IMR-90 (cell line): ENCODE measurements at regions not wholly inside any gene's neighbourhood (a gene's known extent, or its start where the extent isn't known, plus 50 kb on each side); places are given as distances from the start of the nearest gene placed in this dataset.

ENCODE experiments used
- ATAC-seq: fragments of 200-7000 bp; cut with Tn5 transposase; 2 replicates; pipeline ENCODE4 v1.9.1; 2020; ENCODE audit warnings: low read depth, mild to moderate bottlenecking, moderate library complexity
- BruUV-seq: library from RNA; stranded (reverse); fragments of 400-500 nt; replicated peaks from 2 replicates; lab custom pipeline; 2021; lab: Mats Ljungman, UMichigan
- CTCF ChIA-PET: fragments of 300-600 bp; formaldehyde crosslinking; extraction: SDS; loops from one replicate; lab custom pipeline; 2021; ENCODE audit warnings: antibody characterized with exemption; lab: Yijun Ruan, JAX
- POLR2A ChIA-PET: fragments of 300-600 bp; sonication (Branson Sonifier 250); formaldehyde crosslinking; loops from one replicate; lab custom pipeline; 2022; ENCODE audit warnings: antibody characterized with exemption; ENCODE audit not compliant: unreplicated experiment; lab: Charles Lee
- DNase-seq: peaks from one replicate; pipeline ENCODE4 v3.0.0; 2013
- H2AFZ ChIP-seq: replicated peaks from 2 replicates; pipeline ENCODE3; 2013; ENCODE audit warnings: low read length, mild to moderate bottlenecking; ENCODE audit not compliant: poor library complexity
- H2AK5ac ChIP-seq: 2 replicates; pipeline ENCODE4 v1.6.1; 2013; ENCODE audit warnings: low read depth, low read length, inconsistent platforms
- H2AK9ac ChIP-seq: replicated peaks from 2 replicates; pipeline ENCODE3; 2013; ENCODE audit warnings: mild to moderate bottlenecking, low read depth, low read length, moderate library complexity; ENCODE audit not compliant: poor library complexity
- H2BK120ac ChIP-seq: 2 replicates; pipeline ENCODE4 v1.6.1; 2013; ENCODE audit warnings: low read depth, low read length, inconsistent platforms
- H2BK15ac ChIP-seq: 3 replicates; pipeline ENCODE4 v1.6.1; 2013; ENCODE audit warnings: low read depth, low read length, inconsistent platforms
- H2BK20ac ChIP-seq: 2 replicates; pipeline ENCODE4 v1.6.1; 2013; ENCODE audit warnings: low read depth, mild to moderate bottlenecking, inconsistent platforms, low read length, moderate library complexity
- H2BK5ac ChIP-seq: 2 replicates; pipeline ENCODE4 v1.6.1; 2013; ENCODE audit warnings: mild to moderate bottlenecking, low read depth, low read length, inconsistent platforms; ENCODE audit not compliant: poor library complexity, severe bottlenecking
- H3K14ac ChIP-seq: replicated peaks from 2 replicates; pipeline ENCODE4 v1.6.1; 2013; ENCODE audit warnings: low read depth, low read length, inconsistent platforms
- H3K18ac ChIP-seq: 2 replicates; pipeline ENCODE4 v1.6.1; 2013; ENCODE audit warnings: low read depth, low read length, control low read depth
- H3K23ac ChIP-seq: 2 replicates; pipeline ENCODE4 v1.6.1; 2013; ENCODE audit warnings: low read depth, low read length, inconsistent platforms
- H3K27ac ChIP-seq: 2 replicates; pipeline ENCODE4 v1.5.1; 2013; ENCODE audit warnings: mild to moderate bottlenecking, control low read depth, low read length; ENCODE audit not compliant: insufficient read depth
- H3K27me3 ChIP-seq: 2 replicates; pipeline ENCODE4 v1.6.1; 2013; ENCODE audit warnings: low read length; ENCODE audit not compliant: control insufficient read depth, insufficient read depth
- H3K36me3 ChIP-seq: 2 replicates; pipeline ENCODE4 v1.6.1; 2013; ENCODE audit warnings: low read length, mixed read lengths; ENCODE audit not compliant: control insufficient read depth, insufficient read depth
- H3K4ac ChIP-seq: 2 replicates; pipeline ENCODE4 v1.6.1; 2013; ENCODE audit warnings: low read depth, low read length, inconsistent platforms
- H3K4me1 ChIP-seq: 2 replicates; pipeline ENCODE4 v1.6.1; 2013; ENCODE audit warnings: low read length, mixed read lengths; ENCODE audit not compliant: control insufficient read depth, insufficient read depth
- H3K4me2 ChIP-seq: 2 replicates; pipeline ENCODE4 v1.6.1; 2013; ENCODE audit warnings: low read depth, mild to moderate bottlenecking, control low read depth, low read length, moderate library complexity
- H3K4me3 ChIP-seq: 2 replicates; pipeline ENCODE4 v1.5.1; 2013; ENCODE audit warnings: low read depth, mild to moderate bottlenecking, control low read depth, low read length, moderate library complexity; ENCODE audit not compliant: insufficient read depth
- H3K56ac ChIP-seq: 2 replicates; pipeline ENCODE4 v1.6.1; 2013; ENCODE audit warnings: low read length, inconsistent platforms; ENCODE audit not compliant: insufficient read depth; ENCODE audit errors: extremely low read depth
- H3K79me1 ChIP-seq, 2 experiments: 2 replicates each; pipeline ENCODE4 v1.6.1; 2013; ENCODE audit warnings: low read length in 2 of 2, inconsistent platforms in 1 of 2, low read depth in 1 of 2
- H3K9ac ChIP-seq: 2 replicates; pipeline ENCODE4 v1.6.1; 2013; ENCODE audit warnings: low read depth, low read length, control low read depth
- H3K9me1 ChIP-seq: 2 replicates; pipeline ENCODE4 v1.6.1; 2013; ENCODE audit warnings: low read length, inconsistent platforms; ENCODE audit not compliant: insufficient read depth
- H3K9me3 ChIP-seq: 2 replicates; pipeline ENCODE4 v1.6.1; 2013; ENCODE audit warnings: low read length; ENCODE audit not compliant: control insufficient read depth, insufficient read depth
- H4K20me1 ChIP-seq: 2 replicates; pipeline ENCODE4 v1.6.1; 2013; ENCODE audit warnings: low read length, inconsistent platforms; ENCODE audit not compliant: insufficient read depth
- H4K5ac ChIP-seq: 2 replicates; pipeline ENCODE4 v1.6.1; 2013; ENCODE audit warnings: mild to moderate bottlenecking, low read depth, low read length, control low read depth
- H4K8ac ChIP-seq, 2 experiments: 2 replicates each; pipeline ENCODE4 v1.6.1; 2013; ENCODE audit warnings: low read depth in 2 of 2, low read length in 2 of 2, control low read depth in 1 of 2, inconsistent platforms in 1 of 2
- H4K91ac ChIP-seq: 2 replicates; pipeline ENCODE4 v1.6.1; 2013; ENCODE audit warnings: low read depth, low read length, inconsistent platforms; ENCODE audit not compliant: insufficient read depth
- CEBPB ChIP-seq: IDR thresholded peaks from 2 replicates; pipeline ENCODE4 v1.6.1; 2012; ENCODE audit warnings: low read depth, low read length, improper control_type of control experiment
- CHD1 ChIP-seq: IDR thresholded peaks from 2 replicates; pipeline ENCODE4 v1.6.1; 2012; ENCODE audit warnings: low read depth, low read length, improper control_type of control experiment
- CTCF ChIP-seq: conservative IDR thresholded peaks from 2 replicates; pipeline ENCODE4 v1.5.1; 2012; ENCODE audit warnings: mild to moderate bottlenecking, low read depth, low read length, improper control_type of control experiment
- ELK1 ChIP-seq: fragments of 150-350 bp; IDR thresholded peaks from 2 replicates; pipeline ENCODE4 v1.6.1; 2016; ENCODE audit warnings: low read depth, mild to moderate bottlenecking, low read length, moderate library complexity, borderline replicate concordance
- MAFK ChIP-seq: IDR thresholded peaks from 2 replicates; pipeline ENCODE4 v1.6.1; 2012; ENCODE audit warnings: low read depth, low read length, improper control_type of control experiment
- MAZ ChIP-seq: IDR thresholded peaks from 2 replicates; pipeline ENCODE4 v1.6.1; 2012; ENCODE audit warnings: low read depth, mild to moderate bottlenecking, low read length, improper control_type of control experiment, moderate library complexity, borderline replicate concordance
- NFE2L2 ChIP-seq: fragments of 150-350 bp; IDR thresholded peaks from 2 replicates; pipeline ENCODE4 v1.6.1; 2016; ENCODE audit warnings: low read depth, mild to moderate bottlenecking, low read length
- POLR2A ChIP-seq: IDR thresholded peaks from 2 replicates; pipeline ENCODE4 v1.6.1; 2012; ENCODE audit warnings: mild to moderate bottlenecking, low read depth, low read length
- RAD21 ChIP-seq: IDR thresholded peaks from 2 replicates; pipeline ENCODE4 v1.6.1; 2012; ENCODE audit warnings: low read length, improper control_type of control experiment
- RCOR1 ChIP-seq: IDR thresholded peaks from 2 replicates; pipeline ENCODE4 v1.6.1; 2012; ENCODE audit warnings: mild to moderate bottlenecking, low read length, improper control_type of control experiment; ENCODE audit not compliant: insufficient replicate concordance
- RFX5 ChIP-seq: IDR thresholded peaks from 2 replicates; pipeline ENCODE4 v1.8.0; 2012; ENCODE audit warnings: low read depth, mild to moderate bottlenecking, low read length, moderate library complexity
- SMC3 ChIP-seq: fragments of 150-350 bp; IDR thresholded peaks from 2 replicates; pipeline ENCODE4 v1.6.1; 2016; ENCODE audit warnings: low read depth, mild to moderate bottlenecking, antibody characterized with exemption, low read length, moderate library complexity
- WGBS, 2 experiments: methylation state at CpG; one replicate each; pipeline versions ENCODE4 v1.1.5 to v1.1.7; 2013; ENCODE audit warnings: missing lambda C conversion rate in 2 of 2; ENCODE audit not compliant: insufficient read length in 1 of 2; ENCODE audit errors: extremely low coverage in 2 of 2; 5-methylcytosine and 5-hydroxymethylcytosine counted together
- dilution Hi-C: fragments of 300-500 bp; cut with HindIII; formaldehyde crosslinking; loops from one replicate; pipeline ENCODE4 v1.14.3; 2018; ENCODE audit warnings: low sequenced_read_pairs; ENCODE audit not compliant: unreplicated experiment
- in situ Hi-C: fragments of 300-500 bp; cut with MboI; formaldehyde crosslinking; loops from 3 replicates; pipeline ENCODE4 v1.14.3; 2019; ENCODE audit warnings: low sequenced_read_pairs, inconsistent platforms, mixed read lengths
- intact Hi-C: fragments of 100-400 bp; cut with micrococcal nuclease; formaldehyde crosslinking; loops from 2 replicates; pipeline ENCODE4 v1.10.0; 2022

- H3K27ac ChIP-seq = no peak overlapping the region
- POLR2A ChIA-PET = no interaction called here
- H3K14ac ChIP-seq = no peak overlapping the region
- no peak overlapping the region for H2AFZ ChIP-seq
- H3K23ac ChIP-seq = no peak overlapping the region
- H3K56ac ChIP-seq = no peak overlapping the region
- no peaks in the 10 kb centered on the region for H3K27me3 ChIP-seq
- no peak overlapping the region for H2BK120ac ChIP-seq
- no peak for TF ChIP-seq ELK1
- TF ChIP-seq CHD1 = no peak
- no peak for TF ChIP-seq NFE2L2
- TF ChIP-seq RCOR1 = no peak
- TF ChIP-seq RAD21 = no peak
- TF ChIP-seq CEBPB = no peak
- no peak for TF ChIP-seq MAFK
- TF ChIP-seq SMC3 = no peak
- TF ChIP-seq CTCF = no peak
- no peak for TF ChIP-seq POLR2A
- no peak for TF ChIP-seq MAZ
- TF ChIP-seq RFX5 = no peak
- H3K9me1 ChIP-seq = no peaks in the 10 kb centered on the region
- dilution Hi-C loops (no loop called here), intact Hi-C loops (no loop called here), in situ Hi-C loops (no loop called here)
- H3K79me1 ChIP-seq = no peaks in the 10 kb centered on the region
- DNase-seq (no peak), ATAC-seq (no peak)
- no CpG with 5 or more reads among the region's 3 CpGs for WGBS, 2 experiments
- H3K4me3 ChIP-seq = no peak overlapping the region
- H4K20me1 ChIP-seq = no peaks in the 10 kb centered on the region
- H2AK5ac ChIP-seq = no peak overlapping the region
- no peak overlapping the region for H3K4ac ChIP-seq
- CTCF ChIA-PET = interaction anchor here (0.8 to 1.2 kb wide), 2 partner anchors 15 to 1595 kb away, joined by 3 to 6 read pairs; no protein-coding TSS in a partner anchor
- BruUV-seq = no TSS peak
- no peak overlapping the region for H2BK5ac ChIP-seq
- H4K5ac ChIP-seq = no peak overlapping the region
- no peak overlapping the region for H4K91ac ChIP-seq
- no peak overlapping the region for H3K4me2 ChIP-seq
- no peak overlapping the region for H3K18ac ChIP-seq
- H3K4me1 ChIP-seq = no peaks in the 10 kb centered on the region
- H4K8ac ChIP-seq = no peak overlapping the region
- H3K9ac ChIP-seq = no peak overlapping the region
- H2AK9ac ChIP-seq = no peak overlapping the region
- no peak overlapping the region for H2BK15ac ChIP-seq
- H3K36me3 ChIP-seq = no peaks in the 10 kb centered on the region
- no peak overlapping the region for H2BK20ac ChIP-seq
- no peaks in the 10 kb centered on the region for H3K9me3 ChIP-seq
Observed at GRCh38 chr2:81901017-81901416, 1596.5 kb upstream of the LRRTM1 start.
